ACHN (cell line): ENCODE measurements at regions not wholly inside any gene's neighbourhood (a gene's known extent, or its start where the extent isn't known, plus 50 kb on each side); places are given as distances from the start of the nearest gene placed in this dataset.

Source experiments
- DNase-seq: peaks from one replicate; pipeline ENCODE4 v3.0.0-alpha.2; 2015
- in situ Hi-C: cut with HindIII; loops from 2 replicates; pipeline ENCODE4 v1.10.0; 2017; ENCODE audit warnings: low sequenced_read_pairs, low pct_ligation_motif_present, low pct_unique_long_range_greater_than_20kb

DNA sequence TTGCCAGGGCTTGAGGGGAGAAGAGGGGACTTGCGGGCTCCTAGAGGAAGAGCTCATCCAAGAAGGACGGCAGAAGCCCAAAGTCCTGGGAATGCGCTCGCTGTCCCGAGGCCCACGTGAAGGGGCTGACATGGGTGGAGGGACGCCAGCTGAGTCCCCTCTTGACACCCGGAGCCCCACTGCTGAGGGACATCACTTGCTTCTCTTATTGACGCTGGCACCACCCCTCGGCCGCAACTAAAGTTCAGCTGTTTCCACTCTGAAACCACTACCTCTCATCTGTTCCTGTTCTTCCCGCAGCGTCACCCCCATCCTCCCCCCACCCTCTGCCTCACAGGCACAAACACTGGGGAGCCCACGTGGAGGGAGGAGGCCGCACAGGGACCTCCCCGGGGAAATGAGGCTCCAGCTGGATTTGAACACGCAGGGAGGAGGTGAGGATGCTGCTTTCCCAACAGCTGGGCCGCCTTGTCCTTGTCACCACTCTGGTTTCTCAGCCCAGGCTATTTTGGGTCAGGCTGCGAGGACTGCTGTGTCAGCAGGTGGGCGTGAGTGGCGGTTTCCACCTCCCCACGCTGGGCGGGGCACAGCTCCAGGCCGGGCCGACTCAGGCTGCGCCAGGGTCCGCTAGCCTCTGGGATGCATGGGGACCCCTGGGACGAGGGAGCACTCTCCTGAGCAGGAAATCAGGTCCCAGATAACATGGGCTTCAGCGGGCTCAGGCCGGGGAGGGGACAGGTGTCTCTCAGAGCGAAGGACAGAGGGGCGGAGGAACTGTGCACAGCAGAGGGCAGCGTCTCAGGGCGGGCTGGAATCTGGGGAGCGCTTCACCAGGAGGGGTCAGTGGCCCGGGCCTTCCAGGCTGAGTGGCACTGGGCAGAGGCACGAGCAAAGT is 156.3 kb downstream of the ZNF248 start:
- in situ Hi-C loops, result no loop called here
- DNase-seq, result no peak

DNA sequence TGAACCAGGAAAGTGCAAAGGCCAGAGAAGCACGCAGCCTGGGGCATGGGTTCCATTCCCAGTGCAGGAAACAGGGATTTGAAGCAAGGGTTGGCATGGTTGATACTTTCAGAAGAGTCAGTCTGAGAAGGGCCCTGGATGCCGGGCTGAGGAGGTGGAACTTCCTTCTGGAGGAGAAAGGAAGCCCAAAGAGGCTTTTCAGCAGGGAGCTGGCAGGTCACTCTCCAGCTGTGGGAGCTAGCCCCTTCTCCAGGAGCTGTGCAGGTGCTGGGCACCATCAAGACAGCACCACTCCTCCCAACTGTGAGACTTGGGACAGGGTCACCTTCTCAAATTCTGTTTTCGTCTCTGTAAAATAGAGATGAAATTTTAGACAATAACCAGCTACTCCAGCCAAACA is 169.8 kb downstream of the ZNF248 start:
- no peak for DNase-seq
- in situ Hi-C loops, result no loop called here

DNA sequence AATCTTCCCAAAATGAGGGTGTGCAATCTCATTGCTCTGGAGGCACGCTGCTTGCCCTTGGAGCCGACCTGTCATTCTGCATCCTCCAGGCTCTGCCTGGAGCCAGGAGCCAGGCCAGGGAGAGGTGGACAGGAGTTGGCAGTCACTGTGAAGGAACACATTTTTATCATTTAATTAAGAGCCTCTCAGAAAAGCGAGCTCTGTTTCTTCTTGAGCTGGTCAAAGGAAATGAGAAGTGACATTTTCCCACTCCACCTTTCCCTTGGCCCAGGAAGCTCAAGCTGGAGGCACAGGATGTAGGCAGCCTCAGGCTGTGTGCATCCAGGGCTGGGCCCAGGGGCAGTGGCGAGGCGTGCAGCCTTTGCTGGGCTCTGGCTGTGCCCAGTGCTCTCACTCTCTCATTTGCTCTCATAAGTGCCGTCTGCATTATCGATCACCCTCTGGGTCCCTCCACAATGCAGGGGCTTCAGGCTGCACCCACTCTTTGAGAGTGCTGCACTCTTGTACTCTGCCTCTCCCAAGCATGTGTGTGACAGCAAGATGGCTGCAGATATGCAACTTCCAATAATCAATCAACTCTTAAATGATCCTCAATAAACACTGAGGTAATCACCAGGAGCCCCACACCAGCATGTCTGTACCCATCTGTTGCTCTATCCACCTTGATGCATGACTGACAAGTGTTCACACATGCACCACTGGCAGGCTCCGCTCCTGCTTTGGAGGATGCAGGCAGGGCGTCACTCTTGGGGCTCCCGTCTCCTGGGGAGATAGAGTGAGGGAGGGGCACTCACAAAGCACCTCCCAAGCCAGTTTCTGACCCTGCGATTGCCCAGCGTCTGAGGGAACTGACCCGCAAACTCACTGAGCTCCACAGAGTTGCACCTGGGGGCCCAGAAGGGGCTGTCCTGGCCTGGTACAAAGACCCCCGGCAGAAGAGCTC is 171.4 kb downstream of the ZNF248 start:
- DNase-seq, result no peak
- in situ Hi-C loops, result no loop called here

DNA sequence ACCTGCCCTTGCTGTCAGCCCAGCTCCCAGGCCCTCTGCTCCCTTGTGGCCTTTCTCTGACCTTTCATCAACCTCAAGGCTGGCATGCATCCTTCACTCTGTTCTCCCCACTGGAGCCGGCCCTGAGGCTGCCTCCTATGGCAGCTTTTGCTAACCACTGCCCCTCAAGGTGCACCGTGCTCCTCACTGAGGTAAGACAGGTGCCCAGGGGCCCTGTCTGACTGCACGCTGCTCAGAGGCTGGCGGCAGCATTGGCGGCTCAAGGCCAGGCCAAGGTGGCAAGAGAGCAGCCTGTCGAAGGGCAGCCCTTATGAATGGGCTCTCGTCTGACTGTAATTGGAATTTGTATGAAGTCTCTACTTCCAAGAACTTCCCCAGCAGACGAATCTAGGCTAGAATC is 172.6 kb downstream of the ZNF248 start:
- in situ Hi-C loops, result no loop called here
- no peak for DNase-seq

DNA sequence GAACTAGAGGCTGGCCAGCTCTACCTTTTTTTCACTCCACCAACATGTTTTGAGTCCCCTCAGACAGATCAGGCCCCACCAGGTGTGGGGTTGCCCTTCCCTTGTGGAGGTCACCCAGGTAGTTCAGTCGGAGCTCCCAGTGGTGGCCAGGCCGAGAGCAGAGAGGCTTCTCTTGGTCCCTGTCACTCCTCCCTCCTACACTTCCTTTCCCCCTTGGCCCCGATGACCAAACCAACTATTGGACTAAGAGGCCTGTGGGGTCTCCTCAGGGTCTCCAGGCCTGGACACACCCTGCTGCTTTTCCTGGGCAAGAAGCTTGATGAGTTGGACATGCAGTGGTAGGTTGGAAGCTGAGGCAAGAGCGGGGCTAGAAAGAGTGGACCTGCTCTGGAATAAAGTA is 174.8 kb downstream of the ZNF248 start:
- in situ Hi-C loops, result no loop called here
- no peak for DNase-seq

DNA sequence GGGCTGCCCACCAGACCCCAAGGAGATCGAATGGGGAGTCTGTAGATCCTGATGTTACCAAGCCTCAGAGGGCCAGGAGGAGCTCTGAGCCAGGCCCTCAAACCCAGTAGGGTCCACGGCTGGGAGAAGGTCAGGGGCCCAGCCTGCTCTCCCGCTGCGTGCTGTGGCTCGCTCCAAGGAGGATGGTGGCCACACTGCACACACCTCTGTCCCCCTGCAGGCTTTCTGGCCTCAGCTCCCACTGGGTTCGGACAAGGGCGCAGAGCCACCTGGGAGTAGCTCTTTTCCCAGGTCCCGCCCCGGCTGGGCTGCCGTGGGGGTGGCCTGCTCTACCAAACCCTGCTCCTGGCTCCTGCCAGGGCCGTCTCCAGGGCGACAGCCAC is 175.8 kb downstream of the ZNF248 start:
- DNase-seq, result no peak
- in situ Hi-C loops, result no loop called here

DNA sequence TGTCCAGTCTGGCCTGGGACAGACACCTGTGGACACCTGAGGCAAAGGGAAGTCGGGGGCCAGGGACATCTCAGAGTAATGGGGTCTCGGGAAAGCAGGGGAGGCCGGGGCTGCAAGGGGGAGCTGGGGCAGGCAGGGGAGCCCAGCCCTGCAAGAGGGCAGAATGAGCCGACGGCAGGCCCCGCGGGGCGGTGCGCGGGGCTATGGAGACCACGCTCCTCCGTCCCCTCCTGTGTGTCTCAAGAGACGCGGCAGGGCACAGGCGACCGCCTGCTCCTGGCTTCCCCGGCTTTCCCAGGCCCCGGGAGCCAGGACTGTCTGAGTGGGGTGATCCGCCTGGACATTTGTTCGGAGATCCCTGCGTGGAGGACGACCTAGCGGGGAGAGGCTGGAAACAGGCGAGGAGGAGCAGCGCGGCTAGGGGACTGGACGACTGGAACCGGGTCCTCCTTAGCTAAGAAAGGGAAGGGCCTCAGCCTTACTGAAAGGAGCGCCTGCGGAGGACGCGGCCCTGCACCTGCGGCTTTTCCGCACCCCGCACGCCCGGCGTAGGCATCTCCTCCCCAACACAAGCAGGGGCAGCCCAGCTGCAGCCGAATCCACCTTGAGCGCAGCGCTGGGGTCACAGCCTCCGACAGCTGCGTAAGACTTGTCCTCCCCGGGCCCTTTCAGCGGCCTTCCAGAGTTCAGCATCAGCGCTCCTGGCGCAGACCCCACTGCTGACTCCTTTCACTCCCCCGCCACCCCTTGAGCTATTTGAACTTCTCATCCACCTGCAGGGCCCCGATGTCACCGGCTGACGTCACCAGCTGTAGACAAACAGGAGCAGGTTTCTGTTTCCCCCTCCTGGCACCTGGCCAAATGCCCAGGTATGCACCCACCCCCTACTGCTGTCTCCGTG is 176.4 kb downstream of the ZNF248 start:
- DNase-seq, result no peak
- in situ Hi-C loops, result no loop called here

DNA sequence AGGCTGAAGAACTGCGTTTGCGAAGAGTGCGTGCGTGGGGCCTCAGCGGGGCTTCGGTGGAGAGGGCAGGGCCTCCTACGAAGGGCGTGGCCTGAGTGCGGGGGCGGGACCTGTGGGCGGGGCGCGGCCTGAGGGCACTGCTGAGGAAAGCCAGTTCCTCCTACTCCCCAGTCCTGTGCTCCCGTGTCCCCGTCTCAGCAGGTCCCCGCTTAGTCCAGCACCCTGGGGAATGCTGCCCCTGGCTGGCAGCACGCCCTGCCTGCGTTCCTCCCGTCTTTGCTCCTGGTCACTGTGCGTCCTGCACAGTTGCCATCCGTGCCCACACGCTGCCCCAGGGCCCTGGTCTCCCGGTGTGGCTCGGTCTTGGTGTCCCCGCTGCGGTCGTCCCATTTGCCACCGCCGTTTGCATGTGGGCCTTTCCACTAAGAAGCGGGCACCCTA is 177.1 kb downstream of the ZNF248 start:
- DNase-seq, result no peak
- in situ Hi-C loops, result no loop called here

DNA sequence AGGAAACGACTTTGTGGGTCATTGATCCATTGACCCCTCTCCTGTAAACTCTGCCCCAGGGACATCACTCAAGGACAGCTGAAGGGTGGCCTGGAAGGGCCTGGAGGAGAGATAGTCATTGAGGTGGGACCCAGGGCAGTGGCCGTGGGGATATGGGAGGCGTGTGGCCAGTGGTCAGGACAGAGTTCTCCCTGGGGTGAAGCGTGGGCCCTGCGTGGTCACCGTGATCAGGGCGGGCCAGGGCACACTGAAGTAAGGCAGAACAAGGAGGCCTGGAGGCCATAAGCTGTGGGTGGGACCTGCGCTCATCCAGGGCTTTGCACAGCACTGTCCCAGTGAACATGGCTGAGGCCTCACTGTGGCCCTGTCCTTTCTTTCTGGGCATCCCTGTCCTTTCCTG is 177.9 kb downstream of the ZNF248 start:
- in situ Hi-C loops, result no loop called here
- DNase-seq, result no peak

DNA sequence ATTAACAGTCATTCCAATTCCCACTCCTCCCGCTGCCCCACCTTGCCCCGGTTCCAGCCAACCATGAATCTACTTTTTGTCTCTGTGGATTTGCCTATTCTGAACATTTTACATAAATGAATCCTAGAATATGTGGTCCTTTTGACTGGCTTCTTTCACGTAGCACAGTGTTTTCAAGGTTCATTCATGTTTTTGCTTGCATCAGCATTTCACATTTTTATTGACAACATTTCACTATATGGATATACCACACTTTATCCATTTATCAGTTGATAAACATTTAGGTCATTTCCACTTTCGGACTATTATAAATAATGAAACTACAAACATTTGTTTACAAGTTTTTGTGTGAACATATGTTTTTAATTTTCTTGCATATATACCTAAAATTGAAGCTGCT is 182.0 kb downstream of the ZNF248 start:
- no peak for DNase-seq
- in situ Hi-C loops, result no loop called here

DNA sequence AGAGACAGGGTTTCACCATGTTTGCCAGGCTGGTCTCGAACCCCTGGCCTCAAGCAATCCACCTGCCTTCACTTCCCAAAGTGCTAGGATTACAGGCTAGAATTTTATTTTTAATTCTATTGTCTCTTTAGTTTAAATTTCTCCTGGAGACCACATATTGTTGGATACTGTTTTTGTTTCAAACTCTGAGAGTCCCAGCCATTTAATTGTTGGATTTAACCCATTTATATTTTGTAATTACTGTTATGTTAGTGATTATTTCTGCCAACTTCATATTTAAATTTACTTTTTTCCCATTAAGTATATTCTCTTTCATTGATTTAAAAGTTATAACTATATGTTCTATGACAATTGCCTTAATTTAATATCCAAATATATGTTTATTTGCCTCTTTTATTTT is 185.6 kb downstream of the ZNF248 start:
- DNase-seq, result no peak
- in situ Hi-C loops, result no loop called here

DNA sequence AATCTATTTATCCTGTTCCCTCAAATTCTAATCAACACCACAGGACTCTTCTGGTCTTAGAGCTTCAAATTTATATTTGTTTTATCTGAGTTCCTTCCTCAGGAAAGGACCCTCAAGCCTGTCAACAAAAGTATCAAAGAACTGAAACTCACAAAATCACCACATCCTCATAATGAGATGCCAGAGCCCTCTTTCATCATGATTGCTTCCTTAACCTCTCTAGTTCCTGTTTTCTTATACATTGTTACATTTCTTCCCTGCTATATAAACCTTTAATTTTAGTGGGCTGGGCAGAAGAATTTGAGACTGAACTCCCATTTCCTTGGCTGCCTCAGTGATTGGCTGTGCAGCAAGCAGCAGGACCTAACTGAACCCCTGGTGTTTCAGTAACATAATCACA is 189.7 kb downstream of the ZNF248 start:
- in situ Hi-C loops, result no loop called here
- DNase-seq, result no peak

DNA sequence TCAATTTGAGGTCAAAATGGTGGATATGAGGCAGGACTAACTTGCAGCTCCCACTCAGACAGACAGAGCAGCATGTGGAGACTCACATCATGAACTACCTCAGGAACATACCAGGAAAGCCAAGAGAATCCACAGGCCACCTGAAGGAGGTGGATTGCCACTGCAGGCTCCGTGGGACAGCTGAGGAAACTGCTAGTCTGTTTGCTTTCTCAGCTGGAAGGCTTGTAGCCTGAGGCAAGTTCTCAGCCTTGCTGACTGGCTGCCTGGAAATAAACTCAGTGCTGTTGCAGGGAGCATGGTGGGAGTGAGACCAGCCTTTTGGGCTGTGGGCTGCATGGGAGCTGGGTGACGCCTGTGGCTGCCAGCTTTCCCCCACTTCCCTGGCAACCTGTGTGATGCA is 202.9 kb downstream of the ZNF248 start:
- in situ Hi-C loops, result no loop called here
- no peak for DNase-seq

DNA sequence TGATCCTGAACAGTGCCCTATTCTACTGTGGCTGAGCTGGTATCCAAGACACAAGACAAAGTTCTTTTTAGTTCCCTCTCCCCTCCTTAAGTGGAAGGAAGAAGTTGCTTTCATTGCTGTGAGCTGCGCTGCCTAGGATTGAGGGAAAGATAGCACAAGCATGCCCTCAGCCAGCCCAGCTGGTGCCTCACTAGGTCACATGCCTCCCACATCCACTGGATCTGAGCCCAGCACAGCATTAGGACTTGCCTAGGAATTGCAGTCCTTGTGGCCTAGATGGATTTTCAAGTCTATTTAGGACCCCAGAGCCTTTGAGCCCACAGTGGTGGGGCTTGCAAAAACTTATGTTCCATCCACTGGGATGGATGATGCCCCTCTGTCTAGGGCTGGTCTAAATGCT is 214.2 kb downstream of the ZNF248 start:
- in situ Hi-C loops, result no loop called here
- DNase-seq, result no peak

DNA sequence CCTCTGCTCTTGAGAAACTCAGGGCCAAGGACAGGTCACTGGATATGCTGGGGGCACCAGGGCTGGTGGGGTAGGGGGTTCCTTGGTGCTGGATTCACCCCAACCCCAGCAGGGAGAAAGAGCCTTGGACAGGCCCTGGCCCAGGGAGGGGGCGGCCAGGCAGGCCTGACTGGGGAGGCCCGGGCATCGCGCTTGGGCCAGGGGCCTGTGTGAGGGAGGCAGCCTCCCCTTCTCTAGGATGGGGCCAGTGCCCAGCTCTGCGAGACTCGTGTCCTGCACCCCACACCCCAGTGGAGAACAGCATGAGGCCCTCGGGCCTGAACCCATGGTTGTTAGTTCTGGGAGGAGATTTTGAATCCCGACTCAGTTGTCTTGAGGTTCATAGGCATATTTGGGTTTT is 217.1 kb downstream of the ZNF248 start:
- in situ Hi-C loops, result no loop called here
- no peak for DNase-seq

DNA sequence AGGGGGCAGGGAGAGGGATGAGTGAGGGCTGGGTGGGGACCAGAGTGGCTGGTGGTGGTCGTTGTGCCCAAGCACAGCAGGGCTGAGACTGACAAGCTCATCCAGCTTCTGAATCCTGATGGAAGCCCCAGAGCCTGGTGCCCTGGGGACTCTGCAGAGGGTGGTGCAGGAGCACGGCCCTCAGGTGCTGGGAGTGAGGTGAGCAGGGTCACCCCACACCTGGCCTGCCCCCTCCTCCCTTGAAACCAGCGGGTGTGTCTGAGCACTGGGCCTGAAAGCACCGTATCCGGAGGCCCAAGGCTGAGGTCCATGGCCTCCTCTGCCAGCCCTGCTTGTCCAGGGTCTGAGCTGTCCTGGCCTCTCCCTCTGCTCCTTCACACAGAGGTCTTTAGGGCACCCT is 218.2 kb downstream of the ZNF248 start:
- DNase-seq, result no peak
- in situ Hi-C loops, result no loop called here

DNA sequence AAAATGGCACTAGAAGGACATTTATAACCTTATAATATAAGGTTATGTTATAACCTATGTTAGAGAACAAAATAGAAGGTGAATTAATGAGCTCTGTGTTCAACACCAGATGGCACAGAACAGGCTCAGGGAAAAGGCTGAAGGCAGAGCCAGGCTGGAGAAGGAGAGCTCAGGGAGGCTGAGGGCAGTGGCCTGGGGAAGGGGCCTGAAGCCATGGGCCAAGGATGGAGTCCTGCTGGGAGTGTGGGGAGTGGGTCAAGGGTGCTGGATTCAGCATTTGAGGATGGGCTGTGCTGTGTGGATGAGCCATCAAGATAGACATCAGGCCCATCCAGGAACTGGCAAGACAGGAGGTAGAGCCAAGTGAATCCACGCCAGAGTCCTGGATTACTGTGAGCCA is 218.8 kb downstream of the ZNF248 start:
- no peak for DNase-seq
- in situ Hi-C loops, result no loop called here

DNA sequence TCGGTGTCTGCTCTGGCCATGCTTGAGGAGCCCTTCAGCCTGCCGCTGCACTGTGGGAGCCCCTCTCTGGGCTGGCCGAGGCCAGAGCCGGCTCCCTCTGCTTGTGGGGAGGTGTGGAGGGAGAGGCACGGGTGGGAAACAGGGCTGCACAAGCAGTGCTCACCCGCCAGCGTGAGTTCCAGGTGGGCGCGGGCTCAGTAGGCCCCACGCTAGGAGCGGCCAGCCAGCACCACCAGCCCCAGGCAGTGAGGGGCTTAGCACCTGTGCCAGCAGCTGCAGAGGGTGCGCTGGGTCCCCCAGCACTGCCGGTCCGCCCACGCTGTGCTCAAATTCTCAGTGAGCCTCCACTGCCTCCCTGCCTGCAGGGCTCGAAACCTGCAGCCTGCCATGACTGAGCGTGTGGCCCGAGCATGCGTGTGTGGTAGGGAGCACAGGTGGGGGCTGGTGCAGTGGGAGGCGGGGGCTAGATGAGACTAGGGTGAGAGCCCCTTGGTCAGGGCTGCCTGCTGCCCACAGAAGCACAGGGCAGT is 223.0 kb downstream of the ZNF248 start:
- in situ Hi-C loops, result no loop called here
- DNase-seq, result no peak
